Ascending aorta (tissue), 2 donors: ENCODE measurements at regions not wholly inside any gene's neighbourhood (a gene's known extent, or its start where the extent isn't known, plus 50 kb on each side); places are given as distances from the start of the nearest gene placed in this dataset.
"Not testable (repeated sequence)": the region's sequence is repeated elsewhere in the genome, so short reads cannot be mapped to it uniquely, and the experiment has no call there.

Experiments used
- DNase-seq, 2 donors: peaks; one replicate each; pipeline ENCODE4 v3.0.0-alpha.2; 2019; ENCODE audit warnings: low spot score in 2 of 2
- H3K27ac ChIP-seq, 2 donors: fragments of 200-600 bp; sonication (generic); one replicate each; pipeline ENCODE4 v1.5.1; 2016 to 2017; ENCODE audit warnings: mild to moderate bottlenecking in 1 of 2
- H3K27me3 ChIP-seq: fragments of 200-600 bp; sonication (generic); one replicate; pipeline ENCODE4 v1.5.1; 2017
- H3K36me3 ChIP-seq, 2 donors: fragments of 200-600 bp; sonication (generic); one replicate each; pipeline ENCODE4 v1.5.1; 2016
- H3K4me1 ChIP-seq, 2 donors: fragments of 200-600 bp; sonication (generic); one replicate each; pipeline ENCODE4 v1.5.1; 2016 to 2017; ENCODE audit warnings: mild to moderate bottlenecking in 1 of 2
- H3K4me3 ChIP-seq, 2 donors: fragments of 200-600 bp; sonication (generic); one replicate each; pipeline ENCODE4 v1.5.1; 2016 to 2017; ENCODE audit warnings: mild to moderate bottlenecking in 1 of 2
- H3K9me3 ChIP-seq, 2 donors: fragments of 200-600 bp; sonication (generic); one replicate each; pipeline ENCODE4 v1.5.1; 2016
- intact Hi-C: fragments of 100-400 bp; cut with DNase I; formaldehyde crosslinking; loops from one replicate; pipeline ENCODE4 v1.15.1; 2023

- intact Hi-C loops, H3K27ac ChIP-seq, H3K9me3 ChIP-seq, H3K27me3 ChIP-seq, H3K36me3 ChIP-seq, H3K4me3 ChIP-seq, DNase-seq, H3K4me1 ChIP-seq: not testable (repeated sequence)
These were observed 440.9 kb downstream of the GOLGA6L6 start for GRCh38 chr15:20100604-20101270.

- H3K4me3 ChIP-seq, H3K9me3 ChIP-seq, DNase-seq, H3K27me3 ChIP-seq, intact Hi-C loops, H3K27ac ChIP-seq, H3K36me3 ChIP-seq, H3K4me1 ChIP-seq: not testable (repeated sequence)
These were observed 445.8 kb downstream of the GOLGA6L6 start for GRCh38 chr15:20095699-20096303.

- DNase-seq, H3K9me3 ChIP-seq, H3K4me1 ChIP-seq, intact Hi-C loops, H3K27ac ChIP-seq, H3K27me3 ChIP-seq, H3K36me3 ChIP-seq, H3K4me3 ChIP-seq: not testable (repeated sequence)
These were observed 452.1 kb downstream of the GOLGA6L6 start for GRCh38 chr15:20089541-20089940.

GRCh38 chr15:20084026-20084425 lies 457.6 kb downstream of the GOLGA6L6 start:
- H3K4me3 ChIP-seq, DNase-seq: not testable (repeated sequence)

GRCh38 chr15:20074082-20074481 lies 467.5 kb downstream of the GOLGA6L6 start:
- DNase-seq, H3K27me3 ChIP-seq, intact Hi-C loops, H3K27ac ChIP-seq, H3K4me3 ChIP-seq, H3K4me1 ChIP-seq, H3K36me3 ChIP-seq, H3K9me3 ChIP-seq: not testable (repeated sequence)

More at GRCh38 chr15:20084026-20084425, 457.6 kb downstream of the GOLGA6L6 start:
- intact Hi-C loops, H3K9me3 ChIP-seq, H3K4me1 ChIP-seq, H3K27ac ChIP-seq, H3K27me3 ChIP-seq, H3K36me3 ChIP-seq: not testable (repeated sequence)

- H3K4me3 ChIP-seq, H3K36me3 ChIP-seq, H3K4me1 ChIP-seq, H3K9me3 ChIP-seq, H3K27me3 ChIP-seq, H3K27ac ChIP-seq, intact Hi-C loops, DNase-seq: not testable (repeated sequence)
These were observed 472.6 kb downstream of the GOLGA6L6 start for GRCh38 chr15:20069043-20069442.

- H3K27ac ChIP-seq, intact Hi-C loops, H3K4me1 ChIP-seq, H3K27me3 ChIP-seq, H3K4me3 ChIP-seq, H3K9me3 ChIP-seq, DNase-seq, H3K36me3 ChIP-seq: not testable (repeated sequence)
These were observed 475.4 kb downstream of the GOLGA6L6 start for GRCh38 chr15:20066173-20066572.

GRCh38 chr15:20065508-20065907 lies 476.1 kb downstream of the GOLGA6L6 start:
- H3K27me3 ChIP-seq, H3K4me3 ChIP-seq, intact Hi-C loops, H3K9me3 ChIP-seq, DNase-seq, H3K4me1 ChIP-seq, H3K36me3 ChIP-seq, H3K27ac ChIP-seq: not testable (repeated sequence)

GRCh38 chr15:20063167-20063566 lies 478.4 kb downstream of the GOLGA6L6 start:
- DNase-seq, H3K27me3 ChIP-seq, H3K27ac ChIP-seq, H3K4me1 ChIP-seq, H3K4me3 ChIP-seq, H3K36me3 ChIP-seq, H3K9me3 ChIP-seq, intact Hi-C loops: not testable (repeated sequence)

- H3K36me3 ChIP-seq, H3K4me3 ChIP-seq, intact Hi-C loops, H3K27ac ChIP-seq, DNase-seq, H3K9me3 ChIP-seq, H3K27me3 ChIP-seq, H3K4me1 ChIP-seq: not testable (repeated sequence)
These were observed 480.8 kb downstream of the GOLGA6L6 start for GRCh38 chr15:20060838-20061237.

- H3K4me3 ChIP-seq, H3K27me3 ChIP-seq, H3K27ac ChIP-seq, H3K36me3 ChIP-seq, DNase-seq, H3K9me3 ChIP-seq, H3K4me1 ChIP-seq, intact Hi-C loops: not testable (repeated sequence)
These were observed 484.7 kb downstream of the GOLGA6L6 start for GRCh38 chr15:20056871-20057270.

- intact Hi-C loops, H3K9me3 ChIP-seq, H3K27ac ChIP-seq, H3K36me3 ChIP-seq, H3K27me3 ChIP-seq, DNase-seq, H3K4me1 ChIP-seq, H3K4me3 ChIP-seq: not testable (repeated sequence)
These were observed 485.7 kb downstream of the GOLGA6L6 start for GRCh38 chr15:20055921-20056320.

GRCh38 chr15:20048189-20048588 lies 493.4 kb downstream of the GOLGA6L6 start:
- H3K4me1 ChIP-seq, H3K27ac ChIP-seq, H3K36me3 ChIP-seq, H3K9me3 ChIP-seq, intact Hi-C loops, H3K27me3 ChIP-seq, H3K4me3 ChIP-seq, DNase-seq: not testable (repeated sequence)

GRCh38 chr15:20045165-20045564 lies 496.4 kb downstream of the GOLGA6L6 start:
- H3K27ac ChIP-seq, DNase-seq, H3K27me3 ChIP-seq, H3K36me3 ChIP-seq, H3K9me3 ChIP-seq, intact Hi-C loops, H3K4me3 ChIP-seq, H3K4me1 ChIP-seq: not testable (repeated sequence)

GRCh38 chr15:20040691-20041090 lies 500.9 kb downstream of the GOLGA6L6 start:
- H3K9me3 ChIP-seq, H3K27me3 ChIP-seq, DNase-seq, H3K36me3 ChIP-seq, H3K27ac ChIP-seq, H3K4me3 ChIP-seq, intact Hi-C loops, H3K4me1 ChIP-seq: not testable (repeated sequence)
